Fibroblast of lung (primary cell): ENCODE measurements at regions not wholly inside any gene's neighbourhood (a gene's known extent, or its start where the extent isn't known, plus 50 kb on each side); places are given as distances from the start of the nearest gene placed in this dataset.

Source experiments
- DNase-seq, 2 donors: peaks; one replicate each; pipeline versions ENCODE4 v3.0.0 to v3.0.0-alpha.2; 2010; ENCODE audit warnings: low read depth in 2 of 2
- H2AFZ ChIP-seq: 2 replicates; pipeline ENCODE4 v1.5.1; 2012; ENCODE audit warnings: low read length, control low read depth, inconsistent platforms
- H3K27ac ChIP-seq: 2 replicates; pipeline ENCODE4 v1.5.1; 2011; ENCODE audit warnings: low read length, control low read depth; ENCODE audit not compliant: insufficient read depth
- H3K27me3 ChIP-seq: 2 replicates; pipeline ENCODE4 v1.5.1; 2011; ENCODE audit warnings: mild to moderate bottlenecking, low read length; ENCODE audit not compliant: control insufficient read depth, insufficient read depth
- H3K36me3 ChIP-seq: 2 replicates; pipeline ENCODE4 v1.5.1; 2011; ENCODE audit warnings: low read length; ENCODE audit not compliant: control insufficient read depth, insufficient read depth
- H3K4me1 ChIP-seq: 2 replicates; pipeline ENCODE4 v1.5.1; 2011; ENCODE audit warnings: low read length; ENCODE audit not compliant: control insufficient read depth, insufficient read depth; ENCODE audit errors: extremely low read depth
- H3K4me2 ChIP-seq: 2 replicates; pipeline ENCODE4 v1.5.1; 2011; ENCODE audit warnings: low read length, control low read depth; ENCODE audit not compliant: insufficient read depth; ENCODE audit errors: extremely low read depth
- H3K4me3 ChIP-seq, 4 experiments: fragments of 200-600 bp in 1 of 4; sonication (generic) in 1 of 4; replicated peaks in 1 of 4; 2 replicates each; pipeline ENCODE4 v1.5.1; 2011 to 2016; ENCODE audit warnings: low read length in 4 of 4, low read depth in 3 of 4, mild to moderate bottlenecking in 3 of 4, control low read depth in 2 of 4, inconsistent platforms in 1 of 4, mixed read lengths in 1 of 4; ENCODE audit not compliant: insufficient read depth in 1 of 4; ENCODE audit errors: control extremely low read depth in 1 of 4
- H3K79me2 ChIP-seq: 2 replicates; pipeline ENCODE4 v1.5.1; 2012; ENCODE audit warnings: mild to moderate bottlenecking, low read length, inconsistent platforms; ENCODE audit not compliant: control insufficient read depth, insufficient read depth
- H3K9ac ChIP-seq: 2 replicates; pipeline ENCODE4 v1.5.1; 2011; ENCODE audit warnings: mild to moderate bottlenecking, low read length, control low read depth; ENCODE audit not compliant: insufficient read depth
- H3K9me3 ChIP-seq: 2 replicates; pipeline ENCODE4 v1.5.1; 2012; ENCODE audit warnings: low read depth, low read length; ENCODE audit not compliant: control insufficient read depth, insufficient read depth
- H4K20me1 ChIP-seq: 2 replicates; pipeline ENCODE4 v1.5.1; 2011; ENCODE audit warnings: low read length; ENCODE audit not compliant: control insufficient read depth, insufficient read depth; ENCODE audit errors: extremely low read depth
- EZH2 ChIP-seq: IDR thresholded peaks from 2 replicates; pipeline ENCODE4 v1.5.1; 2012; ENCODE audit warnings: low read length, control low read depth, mild to moderate bottlenecking; ENCODE audit errors: missing control alignments
- TF ChIP-seq, protein P1 (sequence below), 2 donors: IDR thresholded peaks in 1 of 2; conservative IDR thresholded peaks in 1 of 2; 1 replicate in 1 of 2; 2 replicates in 1 of 2; pipeline ENCODE4 v1.5.1; 2011 to 2012; ENCODE audit warnings: low read length in 2 of 2, control low read depth in 1 of 2, inconsistent platforms in 1 of 2, low read depth in 1 of 2, mild to moderate bottlenecking in 1 of 2

DNA sequence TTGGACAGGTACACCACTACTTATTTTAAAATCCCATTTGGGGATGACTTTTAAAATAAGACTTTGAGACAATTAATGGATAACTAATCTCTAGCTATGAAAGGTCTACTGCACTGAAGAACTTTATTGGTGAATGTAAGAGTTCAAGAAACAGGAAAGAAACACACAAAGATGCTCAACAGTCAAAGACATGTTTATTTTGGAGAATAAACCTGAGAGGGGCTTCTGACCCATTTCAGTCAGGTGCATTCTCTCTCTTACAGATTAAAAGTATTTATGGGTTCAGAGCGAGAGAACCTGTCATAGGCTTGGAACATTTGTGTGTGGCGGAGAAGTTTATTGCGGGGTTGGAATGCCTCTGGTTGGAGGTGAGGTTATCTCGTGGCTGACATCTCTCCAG, 94.3 kb upstream of the USP29 start:
- no peak overlapping the region for H3K4me2 ChIP-seq
- no peak overlapping the region for H2AFZ ChIP-seq
- DNase-seq, result no peak
- H3K4me1 ChIP-seq, result no peaks in the 10 kb centered on the region
- no peak overlapping the region for H3K4me3 ChIP-seq
- no peaks in the 10 kb centered on the region for H4K20me1 ChIP-seq
- H3K27ac ChIP-seq, result no peak overlapping the region
- H3K9ac ChIP-seq, result no peak overlapping the region
- no peaks in the 10 kb centered on the region for H3K9me3 ChIP-seq
- no peak for TF ChIP-seq EZH2
- TF ChIP-seq, protein P1, sequence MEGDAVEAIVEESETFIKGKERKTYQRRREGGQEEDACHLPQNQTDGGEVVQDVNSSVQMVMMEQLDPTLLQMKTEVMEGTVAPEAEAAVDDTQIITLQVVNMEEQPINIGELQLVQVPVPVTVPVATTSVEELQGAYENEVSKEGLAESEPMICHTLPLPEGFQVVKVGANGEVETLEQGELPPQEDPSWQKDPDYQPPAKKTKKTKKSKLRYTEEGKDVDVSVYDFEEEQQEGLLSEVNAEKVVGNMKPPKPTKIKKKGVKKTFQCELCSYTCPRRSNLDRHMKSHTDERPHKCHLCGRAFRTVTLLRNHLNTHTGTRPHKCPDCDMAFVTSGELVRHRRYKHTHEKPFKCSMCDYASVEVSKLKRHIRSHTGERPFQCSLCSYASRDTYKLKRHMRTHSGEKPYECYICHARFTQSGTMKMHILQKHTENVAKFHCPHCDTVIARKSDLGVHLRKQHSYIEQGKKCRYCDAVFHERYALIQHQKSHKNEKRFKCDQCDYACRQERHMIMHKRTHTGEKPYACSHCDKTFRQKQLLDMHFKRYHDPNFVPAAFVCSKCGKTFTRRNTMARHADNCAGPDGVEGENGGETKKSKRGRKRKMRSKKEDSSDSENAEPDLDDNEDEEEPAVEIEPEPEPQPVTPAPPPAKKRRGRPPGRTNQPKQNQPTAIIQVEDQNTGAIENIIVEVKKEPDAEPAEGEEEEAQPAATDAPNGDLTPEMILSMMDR (conservative IDR thresholded peaks at IDR 0.05 in 1 of 2, IDR thresholded peaks at IDR 0.05 in 1 of 2; ENCODE audit: low read depth in 1 of 2, low read length in 2 of 2), result no peak
- no peaks in the 10 kb centered on the region for H3K27me3 ChIP-seq
- no peaks in the 10 kb centered on the region for H3K36me3 ChIP-seq
- no peaks in the 10 kb centered on the region for H3K79me2 ChIP-seq

DNA sequence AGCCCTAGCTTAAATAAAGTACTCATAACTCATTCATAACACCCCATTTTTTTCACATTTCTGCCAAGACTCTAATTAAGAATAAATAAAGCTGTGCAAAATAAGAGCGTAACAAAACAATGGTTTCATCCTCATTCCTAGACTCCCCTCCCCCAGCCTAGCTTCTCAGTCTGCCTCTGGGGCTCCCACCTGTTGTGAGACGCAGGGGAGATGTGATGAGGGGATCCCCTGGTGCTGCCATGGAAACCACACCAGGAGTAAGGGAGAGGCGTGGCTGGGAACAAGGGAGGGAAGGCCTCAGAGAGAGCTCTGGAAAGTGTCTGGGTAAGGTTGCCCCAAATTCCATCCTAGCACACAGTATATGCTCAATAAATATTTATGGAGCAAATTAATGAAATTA, 93.3 kb upstream of the USP29 start:
- Histone ChIP-seq H3K27me3 (no peaks in the 10 kb centered on the region), H3K79me2 (no peaks in the 10 kb centered on the region), H3K4me1 (no peaks in the 10 kb centered on the region), H3K9me3 (no peaks in the 10 kb centered on the region), H3K4me3 (no peak overlapping the region), H3K4me2 (no peak overlapping the region), H4K20me1 (no peaks in the 10 kb centered on the region), H3K36me3 (no peaks in the 10 kb centered on the region), H3K27ac (no peak overlapping the region), H3K9ac (no peak overlapping the region), H2AFZ (no peak overlapping the region)
- TF ChIP-seq, protein P1 (conservative IDR thresholded peaks at IDR 0.05 in 1 of 2, IDR thresholded peaks at IDR 0.05 in 1 of 2; ENCODE audit: low read depth in 1 of 2, low read length in 2 of 2), result no peak
- TF ChIP-seq EZH2, result no peak
- no peak for DNase-seq

DNA sequence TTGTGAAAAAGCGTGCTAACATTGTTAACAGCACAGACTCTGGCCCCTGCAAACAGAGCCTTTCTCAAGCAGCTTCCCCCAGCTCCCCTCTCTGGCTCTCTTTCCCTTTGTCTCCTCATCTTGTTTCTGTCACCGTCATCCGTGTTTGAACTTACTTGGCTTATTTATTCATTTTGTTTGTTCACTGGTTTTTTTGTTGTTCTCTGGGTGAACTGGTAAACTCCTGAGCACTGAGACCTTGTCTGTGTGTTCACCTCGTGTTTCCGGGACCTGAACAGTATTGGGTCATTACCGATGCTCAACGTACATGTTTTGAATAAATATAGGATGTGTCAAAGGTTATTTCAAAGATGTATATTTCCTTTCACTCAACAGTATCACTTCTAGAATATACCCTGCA, 92.4 kb upstream of the USP29 start:
- H3K27ac ChIP-seq, result no peak overlapping the region
- no peaks in the 10 kb centered on the region for H3K36me3 ChIP-seq
- H3K9me3 ChIP-seq, result no peaks in the 10 kb centered on the region
- H2AFZ ChIP-seq, result no peak overlapping the region
- no peak for DNase-seq
- H3K4me2 ChIP-seq, result no peak overlapping the region
- H3K9ac ChIP-seq, result no peak overlapping the region
- no peak for TF ChIP-seq EZH2
- TF ChIP-seq, protein P1 (conservative IDR thresholded peaks at IDR 0.05 in 1 of 2, IDR thresholded peaks at IDR 0.05 in 1 of 2; ENCODE audit: low read depth in 1 of 2, low read length in 2 of 2), result no peak
- no peaks in the 10 kb centered on the region for H4K20me1 ChIP-seq
- H3K4me1 ChIP-seq, result no peaks in the 10 kb centered on the region
- no peaks in the 10 kb centered on the region for H3K79me2 ChIP-seq
- no peak overlapping the region for H3K4me3 ChIP-seq
- no peaks in the 10 kb centered on the region for H3K27me3 ChIP-seq
